OCI-LY1 (cell line): ENCODE measurements at regions not wholly inside any gene's neighbourhood (a gene's known extent, or its start where the extent isn't known, plus 50 kb on each side); places are given as distances from the start of the nearest gene placed in this dataset.
"Not testable (repeated sequence)": the region's sequence is repeated elsewhere in the genome, so short reads cannot be mapped to it uniquely, and the experiment has no call there.

Experiments
- H2AFZ ChIP-seq: fragments of 200-600 bp; sonication (generic), shearing (Covaris generic); 2 replicates; pipeline ENCODE4 v1.6.0; 2014; ENCODE audit warnings: antibody characterized with exemption, mild to moderate bottlenecking, low read length
- H3F3A ChIP-seq: fragments of 200-600 bp; sonication (generic), shearing (Covaris generic); 2 replicates; pipeline ENCODE4 v1.6.0; 2014; ENCODE audit warnings: mild to moderate bottlenecking, antibody characterized with exemption, low read length, moderate library complexity; ENCODE audit not compliant: insufficient read depth
- H3K27ac ChIP-seq: fragments of 200-600 bp; sonication (generic); 2 replicates; pipeline ENCODE4 v1.5.1; 2014; ENCODE audit warnings: low read length, mixed run types, mild to moderate bottlenecking, low read depth; ENCODE audit not compliant: poor library complexity, severe bottlenecking
- H3K27me3 ChIP-seq: fragments of 200-600 bp; sonication (generic); 2 replicates; pipeline ENCODE4 v1.6.0; 2014; ENCODE audit warnings: antibody characterized with exemption, mild to moderate bottlenecking, low read length, moderate library complexity; ENCODE audit not compliant: insufficient read depth
- H3K36me3 ChIP-seq: fragments of 200-600 bp; sonication (generic); 2 replicates; pipeline ENCODE4 v1.6.1; 2014; ENCODE audit warnings: mild to moderate bottlenecking, antibody characterized with exemption, low read length, moderate library complexity, mixed read lengths; ENCODE audit not compliant: insufficient read depth
- H3K4me1 ChIP-seq: fragments of 200-600 bp; sonication (generic); 2 replicates; pipeline ENCODE4 v1.5.1; 2014; ENCODE audit warnings: mild to moderate bottlenecking, low read length, moderate library complexity; ENCODE audit not compliant: insufficient read depth, severe bottlenecking
- H3K4me2 ChIP-seq: fragments of 200-600 bp; sonication (generic), shearing (Covaris generic); 2 replicates; pipeline ENCODE4 v1.6.1; 2014; ENCODE audit warnings: low read length
- H3K4me3 ChIP-seq: fragments of 200-600 bp; sonication (generic); 2 replicates; pipeline ENCODE4 v1.5.1; 2014; ENCODE audit warnings: low read length, low read depth, mild to moderate bottlenecking, mixed read lengths; ENCODE audit not compliant: poor library complexity, severe bottlenecking
- H3K79me2 ChIP-seq: fragments of 200-600 bp; shearing (Covaris generic); 2 replicates; pipeline ENCODE4 v1.6.1; 2016; ENCODE audit warnings: mixed run types, low read length, mixed read lengths; ENCODE audit not compliant: insufficient read depth
- H3K9ac ChIP-seq: fragments of 200-600 bp; sonication (generic), shearing (Covaris generic); 2 replicates; pipeline ENCODE4 v1.6.1; 2014; ENCODE audit warnings: mild to moderate bottlenecking, low read length, mixed read lengths
- H3K9me2 ChIP-seq: fragments of 200-600 bp; sonication (generic), shearing (Covaris generic); 2 replicates; pipeline ENCODE4 v1.6.1; 2014; ENCODE audit warnings: low read depth, mild to moderate bottlenecking, low read length, mixed read lengths
- H3K9me3 ChIP-seq: fragments of 200-600 bp; shearing (Covaris generic); 2 replicates; pipeline ENCODE4 v1.6.1; 2014; ENCODE audit warnings: low read length, mixed read lengths
- H4K20me1 ChIP-seq: fragments of 200-600 bp; sonication (generic), shearing (Covaris generic); 2 replicates; pipeline ENCODE4 v1.6.0; 2016; ENCODE audit warnings: mild to moderate bottlenecking, low read length; ENCODE audit not compliant: insufficient read depth
- CTCF ChIP-seq: fragments of 200-600 bp; sonication (generic), shearing (Covaris generic); IDR thresholded peaks from 2 replicates; pipeline ENCODE4 v1.5.1; 2017; ENCODE audit warnings: mild to moderate bottlenecking, antibody characterized with exemption, low read length, moderate library complexity, mixed read lengths
- EZH2 ChIP-seq: fragments of 200-600 bp; sonication (generic), shearing (Covaris generic); IDR thresholded peaks from 2 replicates; pipeline ENCODE4 v1.8.0; 2017; ENCODE audit warnings: borderline replicate concordance, mixed run types, mild to moderate bottlenecking, antibody characterized with exemption, low read length, moderate library complexity, mixed read lengths

- Histone ChIP-seq H3K36me3 (no peaks in the 10 kb centered on the region), H3K27me3 (no peaks in the 10 kb centered on the region), H3F3A (no peaks in the 10 kb centered on the region), H3K4me3 (no peak overlapping the region), H4K20me1 (no peaks in the 10 kb centered on the region), H2AFZ (no peak overlapping the region), H3K4me1 (no peaks in the 10 kb centered on the region), H3K9me2 (no peaks in the 10 kb centered on the region), H3K27ac (no peak overlapping the region), H3K4me2 (no peak overlapping the region), H3K79me2 (no peaks in the 10 kb centered on the region), H3K9me3 (no peaks in the 10 kb centered on the region), H3K9ac (no peak overlapping the region)
- no peak for TF ChIP-seq CTCF
- TF ChIP-seq EZH2 = no peak
Measured at GRCh38 chr20:29744071-29744470, 1513.4 kb upstream of the DEFB115 start.

GRCh38 chr20:29745534-29746245 is 1511.8 kb upstream of the DEFB115 start:
- H3K9me2 ChIP-seq, H3K27ac ChIP-seq, H3K27me3 ChIP-seq, H3K9ac ChIP-seq, H2AFZ ChIP-seq, H3F3A ChIP-seq, H3K4me1 ChIP-seq, H4K20me1 ChIP-seq, H3K4me2 ChIP-seq, H3K4me3 ChIP-seq, H3K36me3 ChIP-seq, H3K9me3 ChIP-seq, H3K79me2 ChIP-seq: not testable (repeated sequence)

- Histone ChIP-seq H3K79me2 (no peaks in the 10 kb centered on the region), H3K9ac (no peak overlapping the region), H2AFZ (no peak overlapping the region), H3K36me3 (no peaks in the 10 kb centered on the region), H3K9me3 (no peaks in the 10 kb centered on the region), H3K27me3 (no peaks in the 10 kb centered on the region), H3K9me2 (no peaks in the 10 kb centered on the region), H3K4me3 (no peak overlapping the region), H3F3A (no peaks in the 10 kb centered on the region), H3K4me2 (no peak overlapping the region), H3K4me1 (no peaks in the 10 kb centered on the region), H4K20me1 (no peaks in the 10 kb centered on the region), H3K27ac (no peak overlapping the region)
- TF ChIP-seq EZH2 = no peak
- no peak for TF ChIP-seq CTCF
Measured at GRCh38 chr20:29750268-29750899, 1507.1 kb upstream of the DEFB115 start.

- H3K79me2 ChIP-seq, H3K27me3 ChIP-seq, H2AFZ ChIP-seq, H3K36me3 ChIP-seq, H3K4me2 ChIP-seq, H3K4me1 ChIP-seq, H3F3A ChIP-seq, H4K20me1 ChIP-seq, H3K9me3 ChIP-seq, H3K9me2 ChIP-seq, H3K9ac ChIP-seq, H3K27ac ChIP-seq, H3K4me3 ChIP-seq: not testable (repeated sequence)
Measured at GRCh38 chr20:29752644-29753425, 1504.6 kb upstream of the DEFB115 start.

- H4K20me1 ChIP-seq, H3K4me1 ChIP-seq, H3K9ac ChIP-seq, H3K4me2 ChIP-seq, H3K9me3 ChIP-seq, H2AFZ ChIP-seq, H3K79me2 ChIP-seq, H3K27me3 ChIP-seq, H3K9me2 ChIP-seq, H3K36me3 ChIP-seq, H3F3A ChIP-seq, H3K4me3 ChIP-seq, H3K27ac ChIP-seq: not testable (repeated sequence)
Measured at GRCh38 chr20:29753426-29753746, 1504.1 kb upstream of the DEFB115 start.

- H3K36me3 ChIP-seq, H4K20me1 ChIP-seq, H3K9ac ChIP-seq, H2AFZ ChIP-seq, H3K79me2 ChIP-seq, H3K9me2 ChIP-seq, H3K9me3 ChIP-seq, H3K4me2 ChIP-seq, H3K4me1 ChIP-seq, H3K27ac ChIP-seq, H3K4me3 ChIP-seq, H3K27me3 ChIP-seq, H3F3A ChIP-seq: not testable (repeated sequence)
Measured at GRCh38 chr20:29753879-29754278, 1503.6 kb upstream of the DEFB115 start.
